GM12891 (cell line): ENCODE measurements at regions not wholly inside any gene's neighbourhood (a gene's known extent, or its start where the extent isn't known, plus 50 kb on each side); places are given as distances from the start of the nearest gene placed in this dataset.

ENCODE experiments used
- PAX5 ChIP-seq: IDR thresholded peaks from 2 replicates; pipeline ENCODE4 v1.6.1; 2011; ENCODE audit warnings: low read length, moderate library complexity, mild to moderate bottlenecking; ENCODE audit not compliant: insufficient read depth, severe bottlenecking
- POLR2A ChIP-seq: IDR thresholded peaks from 2 replicates; pipeline ENCODE4 v1.6.1; 2011; ENCODE audit warnings: low read depth, low read length, control low read depth
- POLR2AphosphoS5 ChIP-seq: IDR thresholded peaks from 2 replicates; pipeline ENCODE4 v1.6.1; 2011; ENCODE audit warnings: low read depth, low read length, control low read depth
- SPI1 ChIP-seq: IDR thresholded peaks from 2 replicates; pipeline ENCODE4 v1.6.1; 2011; ENCODE audit warnings: low read depth, low read length, control low read depth
- TAF1 ChIP-seq: IDR thresholded peaks from 2 replicates; pipeline ENCODE4 v1.6.1; 2011; ENCODE audit warnings: low read depth, low read length, control low read depth

DNA sequence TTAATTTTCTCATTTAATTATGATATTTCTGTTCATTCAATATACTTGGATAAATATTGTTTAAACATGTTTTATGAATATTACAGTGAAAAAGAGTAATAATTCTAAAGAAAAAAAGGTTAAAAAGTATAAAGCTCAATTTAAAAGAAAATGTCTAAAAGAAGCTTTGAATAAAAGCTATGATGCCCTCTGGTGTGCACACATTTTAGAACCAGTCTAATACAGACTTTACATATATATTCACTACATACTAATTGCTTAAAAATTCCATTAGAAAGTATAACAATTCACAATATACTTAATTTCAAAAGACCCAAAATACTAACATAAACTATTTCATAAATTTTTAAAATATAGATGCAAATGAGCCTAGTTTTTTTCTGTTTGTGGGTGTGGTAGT is 909.1 kb upstream of the ROBO1 start:
- TF ChIP-seq POLR2AphosphoS5, result no peak
- TF ChIP-seq POLR2A, result no peak
- no peak for TF ChIP-seq TAF1
- no peak for TF ChIP-seq SPI1
- no peak for TF ChIP-seq PAX5
